ENCODE measurements at regions not wholly inside any gene's neighbourhood (a gene's known extent, or its start where the extent isn't known, plus 50 kb on each side); places are given as distances from the start of the nearest gene placed in this dataset.

GRCh38 chr20:40617594-40617993 is 71.4 kb downstream of the MAFB start:
- no peak for TF ChIP-seq NR3C1 (CRISPR knock-in tag; conservative IDR thresholded peaks at IDR 0.05; ENCODE audit: low read depth)
- TF ChIP-seq CTCF (IDR thresholded peaks at IDR 0.05): no peak
- TF ChIP-seq NFE2L1 (CRISPR knock-in tag; IDR thresholded peaks at IDR 0.05): no peak
- TF ChIP-seq, protein P1, sequence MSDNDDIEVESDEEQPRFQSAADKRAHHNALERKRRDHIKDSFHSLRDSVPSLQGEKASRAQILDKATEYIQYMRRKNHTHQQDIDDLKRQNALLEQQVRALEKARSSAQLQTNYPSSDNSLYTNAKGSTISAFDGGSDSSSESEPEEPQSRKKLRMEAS (CRISPR knock-in tag; IDR thresholded peaks at IDR 0.05): no peak
- TF ChIP-seq, protein P2, sequence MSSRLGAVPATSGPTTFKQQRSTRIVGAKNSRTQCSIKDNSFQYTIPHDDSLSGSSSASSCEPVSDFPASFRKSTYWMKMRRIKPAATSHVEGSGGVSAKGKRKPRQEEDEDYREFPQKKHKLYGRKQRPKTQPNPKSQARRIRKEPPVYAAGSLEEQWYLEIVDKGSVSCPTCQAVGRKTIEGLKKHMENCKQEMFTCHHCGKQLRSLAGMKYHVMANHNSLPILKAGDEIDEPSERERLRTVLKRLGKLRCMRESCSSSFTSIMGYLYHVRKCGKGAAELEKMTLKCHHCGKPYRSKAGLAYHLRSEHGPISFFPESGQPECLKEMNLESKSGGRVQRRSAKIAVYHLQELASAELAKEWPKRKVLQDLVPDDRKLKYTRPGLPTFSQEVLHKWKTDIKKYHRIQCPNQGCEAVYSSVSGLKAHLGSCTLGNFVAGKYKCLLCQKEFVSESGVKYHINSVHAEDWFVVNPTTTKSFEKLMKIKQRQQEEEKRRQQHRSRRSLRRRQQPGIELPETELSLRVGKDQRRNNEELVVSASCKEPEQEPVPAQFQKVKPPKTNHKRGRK (CRISPR knock-in tag; IDR thresholded peaks at IDR 0.05; ENCODE audit: borderline replicate concordance): no peak
- TF ChIP-seq E2F5 (CRISPR knock-in tag; IDR thresholded peaks at IDR 0.05): no peak
- TF ChIP-seq AR (CRISPR knock-in tag; IDR thresholded peaks at IDR 0.05): no peak
- TF ChIP-seq USF1 (CRISPR knock-in tag; IDR thresholded peaks at IDR 0.05): no peak
- TF ChIP-seq JAZF1 (CRISPR knock-in tag; IDR thresholded peaks at IDR 0.05): no peak
- TF ChIP-seq TEAD4 (CRISPR knock-in tag; IDR thresholded peaks at IDR 0.05): no peak

Measured in WTC11 (cell line).